ENCODE measurements at regions not wholly inside any gene's neighbourhood (a gene's known extent, or its start where the extent isn't known, plus 50 kb on each side); places are given as distances from the start of the nearest gene placed in this dataset.

- Histone ChIP-seq H3K9me3 (no peaks in the 10 kb centered on the region), H3K27ac (no peak overlapping the region), H3K9ac (ENCODE audit: low read depth in 2 of 2, low read length in 2 of 2) (no peak overlapping the region), H3K4me1 (no peaks in the 10 kb centered on the region), H3K27me3 (no peaks in the 10 kb centered on the region), H3K36me3 (no peaks in the 10 kb centered on the region), H3K4me3 (no peak overlapping the region)
- intact Hi-C loops (cut with DNase I) = no loop called here
- DNase-seq = no peak
- TF ChIP-seq CTCF (IDR thresholded peaks at IDR 0.05) = no peak
These were observed 329.1 kb upstream of the MAD2L1 start for GRCh38 chr4:120395746-120396145.

GRCh38 chr4:120355881-120356280 is 289.2 kb upstream of the MAD2L1 start:
- no peak for DNase-seq
- intact Hi-C loops (cut with DNase I) = no loop called here
- TF ChIP-seq CTCF (IDR thresholded peaks at IDR 0.05) = no peak

GRCh38 chr4:120354381-120354780 is 287.7 kb upstream of the MAD2L1 start:
- Histone ChIP-seq H3K36me3 (no peaks in the 10 kb centered on the region), H3K4me1 (no peaks in the 10 kb centered on the region), H3K27me3 (no peaks in the 10 kb centered on the region), H3K4me3 (no peak overlapping the region), H3K27ac (no peak overlapping the region), H3K9me3 (no peaks in the 10 kb centered on the region), H3K9ac (ENCODE audit: low read depth in 2 of 2, low read length in 2 of 2) (no peak overlapping the region)
- DNase-seq = no peak
- no peak for TF ChIP-seq CTCF (IDR thresholded peaks at IDR 0.05)
- intact Hi-C loops (cut with DNase I) = no loop called here

More at GRCh38 chr4:120355881-120356280, 289.2 kb upstream of the MAD2L1 start:
- H3K4me3 ChIP-seq = no peak overlapping the region
- H3K27me3 ChIP-seq = no peaks in the 10 kb centered on the region
- no peaks in the 10 kb centered on the region for H3K36me3 ChIP-seq
- H3K9me3 ChIP-seq = no peaks in the 10 kb centered on the region
- H3K9ac ChIP-seq (ENCODE audit: low read depth in 2 of 2, low read length in 2 of 2) = no peak overlapping the region
- H3K4me1 ChIP-seq = no peaks in the 10 kb centered on the region
- no peak overlapping the region for H3K27ac ChIP-seq

- Histone ChIP-seq H3K27ac (no peak overlapping the region), H3K36me3 (no peaks in the 10 kb centered on the region), H3K9me3 (no peaks in the 10 kb centered on the region), H3K27me3 (no peaks in the 10 kb centered on the region), H3K4me1 (no peaks in the 10 kb centered on the region), H3K4me3 (no peak overlapping the region), H3K9ac (ENCODE audit: low read depth in 2 of 2, low read length in 2 of 2) (no peak overlapping the region)
- intact Hi-C loops (cut with DNase I) = no loop called here
- no peak for DNase-seq
- TF ChIP-seq CTCF (IDR thresholded peaks at IDR 0.05) = no peak
These were observed 286.6 kb upstream of the MAD2L1 start for GRCh38 chr4:120353235-120353634.

GRCh38 chr4:120352739-120353138 is 286.1 kb upstream of the MAD2L1 start:
- Histone ChIP-seq H3K9ac (ENCODE audit: low read depth in 2 of 2, low read length in 2 of 2) (no peak overlapping the region), H3K27ac (no peak overlapping the region), H3K36me3 (no peaks in the 10 kb centered on the region), H3K27me3 (no peaks in the 10 kb centered on the region), H3K4me1 (no peaks in the 10 kb centered on the region), H3K4me3 (no peak overlapping the region), H3K9me3 (no peaks in the 10 kb centered on the region)
- intact Hi-C loops (cut with DNase I) = no loop called here
- DNase-seq = no peak
- TF ChIP-seq CTCF (IDR thresholded peaks at IDR 0.05) = no peak

- no peak for TF ChIP-seq CTCF (IDR thresholded peaks at IDR 0.05)
- H3K27ac ChIP-seq = no peak overlapping the region
- no peaks in the 10 kb centered on the region for H3K4me1 ChIP-seq
- no peaks in the 10 kb centered on the region for H3K36me3 ChIP-seq
- H3K9me3 ChIP-seq = no peaks in the 10 kb centered on the region
- no peak overlapping the region for H3K9ac ChIP-seq (ENCODE audit: low read depth in 2 of 2, low read length in 2 of 2)
- DNase-seq = no peak
- no peak overlapping the region for H3K4me3 ChIP-seq
- no peaks in the 10 kb centered on the region for H3K27me3 ChIP-seq
- intact Hi-C loops (cut with DNase I) = no loop called here
These were observed 282.3 kb upstream of the MAD2L1 start for GRCh38 chr4:120348948-120349347.
